ENCODE measurements at regions not wholly inside any gene's neighbourhood (a gene's known extent, or its start where the extent isn't known, plus 50 kb on each side); places are given as distances from the start of the nearest gene placed in this dataset.
"Not testable (repeated sequence)": the region's sequence is repeated elsewhere in the genome, so short reads cannot be mapped to it uniquely, and the experiment has no call there.

GRCh38 chr18:35770376-35771014 is 189.0 kb downstream of the GALNT1 start:
- no peak for DNase-seq

DNA sequence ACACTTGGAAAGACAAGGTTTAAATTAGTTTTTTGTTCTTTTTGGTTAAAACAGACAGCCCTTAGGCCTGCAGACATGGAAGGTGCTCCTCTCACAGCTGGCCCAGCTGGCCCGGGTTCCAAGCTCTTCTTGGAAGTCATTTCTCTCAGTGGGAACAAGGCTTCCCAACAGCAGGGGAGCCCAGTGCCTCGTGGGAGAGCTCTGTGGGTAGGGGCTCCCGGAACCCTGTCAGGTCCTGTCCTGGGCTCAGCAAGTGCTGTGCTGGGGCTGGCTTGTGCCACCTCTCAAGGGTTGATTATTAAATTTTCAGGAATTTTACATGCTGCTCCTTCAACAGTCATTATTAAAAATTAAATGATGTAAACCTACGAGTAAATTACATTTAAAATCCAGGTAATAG is 189.6 kb downstream of the GALNT1 start:
- DNase-seq = no peak

- DNase-seq = no peak
These were observed 194.3 kb downstream of the GALNT1 start for GRCh38 chr18:35775887-35776286.

DNA sequence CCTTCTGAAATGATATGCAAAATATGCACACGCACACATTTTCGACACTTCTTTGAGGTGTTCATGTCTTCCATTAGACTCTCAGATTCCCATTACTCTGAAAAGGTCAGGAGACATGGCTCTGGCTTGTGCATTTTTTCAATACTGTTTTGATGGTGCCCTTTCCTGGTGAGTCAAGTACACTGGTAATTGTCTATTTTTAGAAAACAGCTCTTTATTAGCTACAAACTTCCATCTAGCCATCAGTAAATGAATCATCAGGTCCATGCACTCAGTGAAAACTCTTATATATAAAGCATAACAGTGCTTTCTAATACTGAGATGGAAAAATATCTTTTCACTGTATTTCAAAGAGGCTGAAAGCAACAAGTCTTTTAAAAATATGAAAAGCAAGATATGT is 194.9 kb downstream of the GALNT1 start:
- DNase-seq = no peak

DNA sequence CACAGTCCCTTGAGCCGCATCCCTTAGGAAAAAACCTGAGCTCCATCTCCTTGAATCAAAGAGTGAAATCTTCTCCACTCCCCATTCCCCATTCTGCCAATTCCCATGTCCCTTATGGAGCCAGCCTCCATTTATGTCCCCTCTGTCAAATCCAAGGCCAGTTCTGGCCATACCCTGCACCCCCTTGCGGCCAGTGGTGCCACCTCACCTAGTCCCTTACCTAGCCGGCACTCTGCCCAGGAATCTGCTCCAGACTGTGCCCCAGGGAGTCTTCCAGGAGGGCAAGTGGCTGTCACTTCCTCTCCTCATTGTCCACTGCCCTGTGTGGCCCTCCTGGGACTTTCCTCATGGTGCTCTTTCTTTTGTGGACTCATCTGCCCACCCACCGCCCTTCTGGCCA is 195.4 kb upstream of the RMP24 start:
- DNase-seq = peak; percentile 35

DNA sequence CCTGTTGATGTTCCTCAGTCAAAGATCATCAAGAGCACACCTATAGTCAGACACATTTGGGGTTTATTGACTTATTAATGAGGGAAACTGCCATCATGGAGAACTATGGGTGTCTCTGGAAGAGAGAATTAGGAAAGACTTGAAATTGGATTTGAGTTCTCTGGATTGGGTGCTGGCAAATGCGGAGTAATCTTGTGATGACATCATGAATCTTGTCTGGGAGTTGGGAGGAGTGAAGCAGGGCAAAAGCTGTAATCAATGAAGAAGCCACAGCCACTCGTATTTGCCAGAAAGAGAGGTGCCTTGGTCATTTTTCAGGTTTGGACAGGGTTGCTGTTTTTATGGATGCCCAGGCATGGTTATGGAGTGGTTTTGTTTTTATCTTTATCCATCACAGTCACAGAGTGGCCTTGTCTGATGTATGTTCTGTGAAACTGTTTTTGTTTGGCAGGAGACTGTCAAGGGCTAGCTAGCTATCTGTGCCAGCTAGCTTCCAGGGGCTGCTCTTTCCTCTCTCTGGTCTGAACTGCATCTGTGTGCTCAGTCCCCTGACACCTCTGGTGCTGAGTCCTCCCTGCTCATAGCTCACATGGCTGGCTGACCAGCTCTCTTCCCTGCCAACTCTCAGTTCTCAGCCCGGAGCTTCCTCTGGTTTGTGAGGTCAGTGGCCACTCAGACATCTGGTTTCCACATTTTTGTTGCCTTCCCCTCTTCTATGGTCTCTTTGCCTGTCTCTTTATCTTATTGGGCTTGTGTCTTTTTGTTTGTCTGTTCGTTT is 193.4 kb upstream of the RMP24 start:
- DNase-seq = no peak

- DNase-seq = no peak
These were observed 191.5 kb upstream of the RMP24 start for GRCh38 chr18:35780937-35781336.

DNA sequence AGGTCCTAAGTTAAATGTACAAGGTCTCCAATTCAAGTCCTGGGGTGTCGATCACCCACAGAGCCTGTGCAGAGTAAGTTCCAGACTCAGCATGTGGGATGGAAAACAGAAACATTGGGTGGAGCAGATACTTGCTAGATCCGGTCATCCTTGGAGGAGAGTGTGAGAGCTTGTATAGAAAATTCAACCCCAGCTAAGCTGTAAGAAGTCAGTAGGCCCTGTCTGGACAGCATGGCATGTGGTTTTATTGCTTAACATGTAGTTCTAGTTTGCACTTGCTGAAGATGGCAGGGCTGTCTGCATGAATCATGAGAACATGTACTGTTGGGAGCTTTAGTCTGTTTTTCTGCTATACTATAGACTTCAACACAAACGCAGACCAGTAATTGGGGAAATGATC is 189.6 kb upstream of the RMP24 start:
- no peak for DNase-seq

DNA sequence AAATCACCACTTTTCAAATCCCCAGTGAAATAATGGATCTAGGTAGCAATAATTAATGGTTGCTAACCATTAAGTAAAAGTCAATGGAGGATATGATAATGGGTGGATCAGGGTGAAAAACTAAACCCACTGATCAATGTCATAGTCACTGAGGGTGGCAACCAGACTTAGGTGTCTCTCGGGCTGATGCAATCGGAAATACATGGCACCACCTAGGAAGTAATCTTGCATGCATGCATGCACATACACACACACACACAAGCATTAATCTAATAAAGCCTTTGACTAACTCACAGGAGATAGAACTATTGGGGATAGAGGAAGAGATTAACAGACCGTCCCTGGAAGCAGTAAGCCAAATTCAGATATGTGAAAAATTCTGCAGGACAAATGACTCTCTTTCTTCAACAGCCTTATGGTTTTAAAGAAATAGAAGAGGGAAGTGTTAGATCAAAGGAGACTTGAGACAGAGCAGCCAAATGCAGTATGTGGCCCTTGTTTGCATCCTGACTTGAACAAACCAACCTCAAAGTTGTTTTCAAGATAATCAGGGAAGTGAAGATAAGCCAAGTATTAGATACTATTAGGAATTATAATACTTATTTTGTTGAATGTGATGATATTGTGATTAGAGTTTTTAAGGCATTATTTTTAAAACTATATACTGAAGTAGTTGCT is 186.0 kb upstream of the RMP24 start:
- DNase-seq = no peak

DNA sequence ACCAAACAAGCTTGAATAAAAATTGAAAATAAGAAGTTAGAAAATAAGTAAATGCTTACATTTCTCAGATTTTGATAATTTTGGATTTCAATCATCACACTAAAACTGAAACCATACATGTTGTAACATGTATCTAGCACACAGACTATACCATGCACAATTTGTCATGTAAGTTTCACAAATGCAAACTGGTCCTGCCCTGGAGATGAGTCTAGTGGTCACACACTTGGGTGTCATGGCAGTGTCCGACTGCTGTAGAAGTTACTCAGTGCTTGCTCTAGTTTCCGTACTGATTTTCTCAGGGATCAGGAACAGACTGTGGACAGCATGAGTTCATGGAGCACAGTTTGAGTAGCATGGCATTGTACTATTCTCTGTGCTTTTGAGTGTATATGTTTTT is 182.9 kb upstream of the RMP24 start:
- DNase-seq = no peak

GRCh38 chr18:35797948-35798347 is 174.5 kb upstream of the RMP24 start:
- DNase-seq = no peak

DNA sequence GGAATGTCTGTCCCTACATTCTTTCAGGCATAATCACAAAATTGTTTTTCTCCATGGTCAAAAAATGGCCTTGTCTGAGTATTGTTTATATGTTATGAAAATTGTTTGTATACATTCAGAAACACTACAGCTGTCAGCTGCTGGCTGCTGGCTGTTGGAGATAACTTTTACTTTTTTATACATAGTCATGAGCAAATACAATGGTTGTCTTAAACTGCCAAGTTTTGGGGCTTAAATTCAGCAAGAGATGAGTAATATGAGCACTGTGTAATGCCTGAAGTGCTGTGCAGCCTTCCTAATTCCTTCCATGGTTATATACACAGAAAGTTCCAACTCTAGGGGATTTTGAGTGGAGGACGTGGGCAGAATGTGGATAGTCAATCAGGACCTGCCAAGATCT is 168.9 kb upstream of the RMP24 start:
- no peak for DNase-seq

DNA sequence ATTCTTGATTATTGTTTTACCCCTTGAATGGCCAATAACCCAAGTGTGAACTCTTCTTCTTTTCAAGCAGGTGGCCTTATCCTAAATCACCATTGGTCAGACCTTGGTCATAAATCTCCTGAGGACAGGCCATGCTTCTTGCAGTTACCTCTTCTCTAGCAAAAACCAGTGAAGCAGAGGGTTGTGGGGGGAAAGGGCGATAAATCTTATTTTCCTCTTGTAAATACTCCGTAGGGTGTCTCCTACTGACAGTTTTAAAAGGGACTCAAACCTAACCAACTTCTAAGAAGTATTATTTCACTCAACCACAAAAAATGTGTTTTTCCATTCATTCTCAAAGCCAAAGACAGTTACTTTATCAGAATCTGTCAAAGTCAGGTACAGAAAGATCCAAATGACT is 168.1 kb upstream of the RMP24 start:
- no peak for DNase-seq

DNA sequence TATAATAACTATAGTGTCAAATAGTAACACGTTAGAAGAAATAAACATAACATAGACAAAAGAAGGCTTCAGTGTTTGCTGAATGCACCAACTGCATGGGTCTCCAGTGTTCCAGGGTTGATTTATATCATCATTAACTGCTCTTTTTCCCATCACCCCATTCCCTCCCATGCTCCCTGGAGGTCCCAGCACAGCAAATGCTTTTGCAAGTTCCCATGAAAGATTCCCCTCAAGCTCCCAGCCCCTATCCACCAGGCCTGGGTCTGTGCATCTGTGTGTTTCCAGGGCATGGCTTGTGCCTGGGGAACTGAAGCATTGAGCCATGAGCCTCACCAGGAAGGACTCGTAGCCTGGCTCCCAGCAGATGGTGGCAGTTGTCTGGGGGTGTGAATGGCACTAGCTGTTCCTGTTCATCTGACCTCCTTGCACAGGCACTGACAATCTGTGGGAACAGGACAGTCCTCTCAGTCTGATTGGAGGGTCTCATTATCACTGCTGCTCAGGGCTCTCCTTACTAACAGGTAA is 164.6 kb upstream of the RMP24 start:
- DNase-seq = no peak

- no peak for DNase-seq
These were observed 163.7 kb upstream of the RMP24 start for GRCh38 chr18:35808796-35809195.

DNA sequence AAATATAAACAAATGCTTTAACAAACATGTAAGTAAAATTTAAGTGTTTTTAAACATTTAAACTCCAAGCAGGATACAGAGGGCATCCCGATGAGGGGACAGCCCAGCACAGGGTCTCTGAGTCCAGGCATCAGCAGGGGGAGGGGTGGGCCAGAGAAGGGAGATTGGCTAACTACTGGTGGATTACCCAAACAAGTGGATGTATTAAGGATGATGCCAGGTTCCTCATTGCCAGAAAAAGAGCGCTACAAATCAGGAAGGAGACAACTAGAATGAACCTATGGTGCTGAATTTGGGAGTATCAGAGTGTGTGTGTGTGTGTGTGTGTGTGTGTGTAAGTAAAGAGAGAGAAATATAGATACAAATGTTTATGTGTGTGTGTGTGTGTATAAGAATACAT is 162.0 kb upstream of the RMP24 start:
- no peak for DNase-seq

GRCh38 chr18:35811896-35812295 is 160.6 kb upstream of the RMP24 start:
- no peak for DNase-seq

- DNase-seq = not testable (repeated sequence)
These were observed 157.5 kb upstream of the RMP24 start for GRCh38 chr18:35815011-35815410.

DNA sequence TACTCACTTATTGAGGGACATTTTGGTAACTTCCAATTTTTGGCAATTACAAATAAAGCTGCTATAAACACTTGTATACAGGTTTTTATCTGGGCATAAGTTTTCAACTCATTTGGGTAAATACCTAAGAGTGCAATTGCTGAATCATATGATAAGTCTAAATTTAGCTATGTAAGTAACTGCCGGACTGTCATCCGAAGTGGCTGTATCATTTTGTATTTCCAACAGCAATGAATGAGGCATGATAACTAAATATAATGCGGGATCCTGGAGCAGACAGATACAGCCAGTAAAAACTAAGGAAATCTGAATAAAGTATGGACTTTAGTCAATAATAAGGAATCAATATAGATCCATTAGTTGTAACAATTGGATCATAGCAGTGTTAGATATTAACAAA is 156.5 kb upstream of the RMP24 start:
- DNase-seq = no peak

DNA sequence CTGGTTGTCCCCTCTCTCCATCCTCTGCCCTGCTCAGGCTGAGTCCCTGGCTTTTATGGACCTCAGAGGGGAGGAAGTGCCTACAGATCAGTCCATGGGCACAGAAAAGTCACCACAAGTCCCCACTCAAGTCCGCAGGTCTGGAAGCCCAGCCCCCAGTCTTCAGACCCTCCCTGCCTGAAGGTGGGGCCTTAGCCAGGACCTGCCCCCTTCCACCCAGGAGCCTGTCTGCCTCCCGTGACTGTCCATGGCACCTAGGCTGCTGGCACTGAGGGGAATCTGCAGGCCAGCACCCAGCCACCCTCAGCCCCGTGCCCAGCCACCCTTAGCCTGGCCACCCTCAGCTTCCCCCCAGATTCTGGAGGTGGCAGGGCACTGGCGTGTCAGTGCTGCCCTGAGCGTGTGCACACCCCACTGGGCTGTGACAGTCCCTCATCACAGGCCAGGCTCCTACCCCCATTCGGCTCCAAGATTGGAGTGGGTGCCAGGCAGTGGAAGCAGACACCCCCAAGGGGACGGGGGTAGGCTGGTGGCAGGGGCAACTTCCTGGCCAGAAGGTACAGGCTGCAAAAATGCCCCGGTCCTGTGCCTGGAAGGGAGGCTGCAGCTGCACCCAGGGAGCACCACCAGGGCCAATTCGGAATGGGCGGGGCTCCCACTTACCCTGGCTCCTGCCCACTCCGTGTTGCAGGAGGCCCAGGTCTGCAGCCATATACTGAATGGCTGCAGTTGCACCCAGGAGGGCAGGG is 154.7 kb upstream of the RMP24 start:
- DNase-seq = no peak

DNA sequence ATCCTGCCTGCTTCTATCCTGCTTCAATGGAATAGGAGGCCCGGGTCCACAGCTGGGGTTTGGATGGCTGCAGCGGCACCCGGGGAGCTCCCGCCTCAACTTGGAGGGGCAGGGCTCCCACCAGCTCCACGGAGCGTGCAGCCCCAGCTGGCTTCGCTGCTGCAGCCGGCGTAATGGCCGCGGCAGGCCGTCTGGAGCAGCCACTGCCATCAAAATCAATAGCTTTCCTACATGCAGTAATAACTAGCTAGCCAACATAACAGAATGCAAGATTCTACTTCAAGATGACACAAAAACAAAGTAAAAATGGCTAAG is 154.2 kb upstream of the RMP24 start:
- no peak for DNase-seq

GRCh38 chr18:35822413-35822812 is 150.1 kb upstream of the RMP24 start:
- no peak for DNase-seq

GRCh38 chr18:35826477-35826876 is 146.0 kb upstream of the RMP24 start:
- DNase-seq = no peak

Measured in 8988T (cell line).